Upper lobe of right lung (tissue), 1 donor: ENCODE measurements at regions not wholly inside any gene's neighbourhood (a gene's known extent, or its start where the extent isn't known, plus 50 kb on each side); places are given as distances from the start of the nearest gene placed in this dataset.

Experiments used
- ATAC-seq: fragments of 200-7000 bp; cut with Tn5 transposase; one replicate; pipeline ENCODE4 v1.9.1; 2020; ENCODE audit warnings: mild to moderate bottlenecking, moderate library complexity
- DNase-seq: peaks from one replicate; pipeline ENCODE4 v3.0.0-alpha.2; 2020
- H3K27ac ChIP-seq: fragments of 200-600 bp; one replicate; pipeline ENCODE4 v1.8.0; 2022
- H3K27me3 ChIP-seq: fragments of 200-600 bp; one replicate; pipeline ENCODE4 v1.8.0; 2022; ENCODE audit warnings: mild to moderate bottlenecking
- H3K36me3 ChIP-seq: fragments of 200-600 bp; one replicate; pipeline ENCODE4 v1.8.0; 2022
- H3K4me1 ChIP-seq: fragments of 200-600 bp; one replicate; pipeline ENCODE4 v1.8.0; 2022
- H3K4me3 ChIP-seq: fragments of 200-600 bp; one replicate; pipeline ENCODE4 v1.8.0; 2022; ENCODE audit warnings: mild to moderate bottlenecking
- H3K9me3 ChIP-seq: fragments of 200-600 bp; one replicate; pipeline ENCODE4 v1.8.0; 2022
- intact Hi-C: fragments of 100-400 bp; cut with DNase I; formaldehyde crosslinking; loops from one replicate; pipeline ENCODE4 v1.11.0; 2022
- TF ChIP-seq, protein P1 (sequence below): fragments of 200-600 bp; IDR thresholded peaks from one replicate; pipeline ENCODE4 v1.8.0; 2022; ENCODE audit warnings: antibody characterized with exemption
- donor health status: DM: no; HTN: yes; CAD: no; lungs with severe emphysema.

DNA sequence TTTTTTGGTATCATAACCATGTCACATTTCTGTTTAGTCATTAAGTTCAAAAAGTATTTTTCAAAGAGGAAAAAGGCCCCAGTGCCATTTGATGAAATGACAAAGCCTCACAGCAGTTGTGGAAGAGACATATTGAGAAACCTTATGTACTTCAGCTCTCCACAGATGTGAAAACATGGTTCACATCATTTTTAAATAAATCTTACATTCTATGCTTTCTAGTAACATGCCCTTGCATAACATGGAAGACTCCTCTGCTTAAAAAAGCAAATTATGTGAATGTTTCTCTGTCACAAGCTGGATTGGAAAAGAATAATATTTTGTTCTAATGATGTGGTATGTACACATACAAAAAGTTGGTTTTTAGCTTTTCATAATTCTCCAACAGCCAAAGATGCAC, 934.1 kb downstream of the NLGN4Y start:
- DNase-seq (no peak), ATAC-seq (no peak)
- TF ChIP-seq, protein P1, sequence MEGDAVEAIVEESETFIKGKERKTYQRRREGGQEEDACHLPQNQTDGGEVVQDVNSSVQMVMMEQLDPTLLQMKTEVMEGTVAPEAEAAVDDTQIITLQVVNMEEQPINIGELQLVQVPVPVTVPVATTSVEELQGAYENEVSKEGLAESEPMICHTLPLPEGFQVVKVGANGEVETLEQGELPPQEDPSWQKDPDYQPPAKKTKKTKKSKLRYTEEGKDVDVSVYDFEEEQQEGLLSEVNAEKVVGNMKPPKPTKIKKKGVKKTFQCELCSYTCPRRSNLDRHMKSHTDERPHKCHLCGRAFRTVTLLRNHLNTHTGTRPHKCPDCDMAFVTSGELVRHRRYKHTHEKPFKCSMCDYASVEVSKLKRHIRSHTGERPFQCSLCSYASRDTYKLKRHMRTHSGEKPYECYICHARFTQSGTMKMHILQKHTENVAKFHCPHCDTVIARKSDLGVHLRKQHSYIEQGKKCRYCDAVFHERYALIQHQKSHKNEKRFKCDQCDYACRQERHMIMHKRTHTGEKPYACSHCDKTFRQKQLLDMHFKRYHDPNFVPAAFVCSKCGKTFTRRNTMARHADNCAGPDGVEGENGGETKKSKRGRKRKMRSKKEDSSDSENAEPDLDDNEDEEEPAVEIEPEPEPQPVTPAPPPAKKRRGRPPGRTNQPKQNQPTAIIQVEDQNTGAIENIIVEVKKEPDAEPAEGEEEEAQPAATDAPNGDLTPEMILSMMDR = no peak
- no peaks in the 10 kb centered on the region for H3K9me3 ChIP-seq
- H3K4me1 ChIP-seq = no peaks in the 10 kb centered on the region
- no peak overlapping the region for H3K4me3 ChIP-seq
- intact Hi-C loops = no loop called here
- no peaks in the 10 kb centered on the region for H3K27me3 ChIP-seq
- H3K27ac ChIP-seq = no peak overlapping the region
- no peaks in the 10 kb centered on the region for H3K36me3 ChIP-seq

DNA sequence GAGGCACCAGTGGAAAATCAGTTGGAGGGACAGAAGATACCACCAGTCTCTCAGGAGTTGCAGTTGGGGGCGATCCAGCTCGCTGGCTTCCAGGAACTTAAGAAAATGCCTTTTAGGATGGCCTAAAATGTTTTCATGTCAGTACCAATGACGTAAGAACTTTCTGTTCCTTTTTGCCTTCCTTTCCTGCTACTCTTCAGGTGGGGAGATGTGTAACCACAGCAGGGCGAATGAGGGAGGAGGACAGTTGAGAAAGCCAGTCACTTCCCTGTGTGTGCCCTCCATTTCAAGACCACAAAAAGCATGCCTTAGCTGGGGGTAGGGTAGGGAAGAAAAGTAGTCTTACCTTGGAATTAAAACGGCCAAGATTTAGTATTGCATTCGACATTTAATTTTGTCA, 941.6 kb downstream of the NLGN4Y start:
- Histone ChIP-seq H3K9me3 (no peaks in the 10 kb centered on the region), H3K4me1 (no peaks in the 10 kb centered on the region), H3K4me3 (no peak overlapping the region), H3K27ac (no peak overlapping the region), H3K27me3 (no peaks in the 10 kb centered on the region), H3K36me3 (no peaks in the 10 kb centered on the region)
- ATAC-seq (no peak), DNase-seq (no peak)
- TF ChIP-seq, protein P1 = no peak
- intact Hi-C loops = no loop called here

DNA sequence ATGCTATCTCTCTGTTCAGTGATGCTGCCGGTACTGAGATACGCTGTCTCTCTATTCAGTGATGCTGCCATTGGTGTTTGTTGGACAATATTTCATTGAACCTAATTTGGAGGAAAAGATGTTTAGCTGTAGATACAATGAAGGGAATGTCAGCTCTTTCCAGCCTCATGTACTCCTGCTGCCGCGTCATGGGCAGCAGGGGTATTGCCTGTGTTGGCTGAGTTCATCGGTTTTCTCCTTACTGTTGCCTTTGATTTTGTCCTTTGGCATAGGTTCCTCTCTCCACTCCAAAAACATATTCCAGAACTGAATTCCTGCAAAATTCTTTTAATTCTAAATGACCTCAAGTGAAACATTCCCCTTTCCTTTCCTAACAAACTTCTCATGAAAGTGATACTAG, 942.6 kb downstream of the NLGN4Y start:
- TF ChIP-seq, protein P1 = peak; percentile 20
- ATAC-seq (no peak), DNase-seq (no peak)
- intact Hi-C loops = no loop called here
- Histone ChIP-seq H3K4me3 (no peak overlapping the region), H3K36me3 (no peaks in the 10 kb centered on the region), H3K27ac (no peak overlapping the region), H3K27me3 (no peaks in the 10 kb centered on the region), H3K4me1 (no peaks in the 10 kb centered on the region), H3K9me3 (no peaks in the 10 kb centered on the region)

- Histone ChIP-seq H3K27ac (no peak overlapping the region), H3K36me3 (no peaks in the 10 kb centered on the region), H3K4me1 (no peaks in the 10 kb centered on the region), H3K4me3 (no peak overlapping the region), H3K9me3 (no peaks in the 10 kb centered on the region), H3K27me3 (no peaks in the 10 kb centered on the region)
- no peak for ATAC-seq
- intact Hi-C loops = no loop called here
- no peak for DNase-seq
- TF ChIP-seq, protein P1 = no peak
Measured at GRCh38 chrY:15468091-15468490, 943.8 kb downstream of the NLGN4Y start.

- Histone ChIP-seq H3K4me1 (no peaks in the 10 kb centered on the region), H3K27ac (no peak overlapping the region), H3K4me3 (no peak overlapping the region), H3K9me3 (no peaks in the 10 kb centered on the region), H3K27me3 (no peaks in the 10 kb centered on the region), H3K36me3 (no peaks in the 10 kb centered on the region)
- intact Hi-C loops = no loop called here
- no peak for DNase-seq
- TF ChIP-seq, protein P1 = no peak
- ATAC-seq = no peak
Measured at GRCh38 chrY:15471371-15471770, 947.0 kb downstream of the NLGN4Y start.

- no peak for ATAC-seq
- H3K4me1 ChIP-seq = no peaks in the 10 kb centered on the region
- H3K9me3 ChIP-seq = no peaks in the 10 kb centered on the region
- no peak overlapping the region for H3K4me3 ChIP-seq
- TF ChIP-seq, protein P1 = no peak
- DNase-seq = no peak
- no peaks in the 10 kb centered on the region for H3K27me3 ChIP-seq
- H3K36me3 ChIP-seq = no peaks in the 10 kb centered on the region
- intact Hi-C loops = no loop called here
- H3K27ac ChIP-seq = no peak overlapping the region
Measured at GRCh38 chrY:15478348-15478963, 954.1 kb downstream of the NLGN4Y start.
